ENCODE measurements at regions not wholly inside any gene's neighbourhood (a gene's known extent, or its start where the extent isn't known, plus 50 kb on each side); places are given as distances from the start of the nearest gene placed in this dataset.
"Not testable (repeated sequence)": the region's sequence is repeated elsewhere in the genome, so short reads cannot be mapped to it uniquely, and the experiment has no call there.

- TF ChIP-seq CTCF (IDR thresholded peaks at IDR 0.05) (no peak), POLR2A (IDR thresholded peaks at IDR 0.05) (no peak)
- Histone ChIP-seq H3K27me3 (no peaks in the 10 kb centered on the region), H3K4me1 (no peaks in the 10 kb centered on the region), H3K4me3 (no peak overlapping the region), H3K27ac (no peak overlapping the region), H3K9me3 (no peaks in the 10 kb centered on the region), H3K36me3 (no peaks in the 10 kb centered on the region)
- no peak for ATAC-seq
- WGBS, 4 donors, result 87 to 91% (median 89%) methylated on average over 6 of the region's 6 CpGs
- no peak for DNase-seq
- intact Hi-C loops (cut with DNase I), result no loop called here
These were observed 132.3 kb upstream of the TFPI start for GRCh38 chr2:187686416-187687024.

GRCh38 chr2:187687585-187687984, 133.3 kb upstream of the TFPI start:
- DNase-seq, result no peak
- no peaks in the 10 kb centered on the region for H3K36me3 ChIP-seq
- no peak overlapping the region for H3K27ac ChIP-seq
- H3K27me3 ChIP-seq, result no peaks in the 10 kb centered on the region
- intact Hi-C loops (cut with DNase I), result no loop called here
- TF ChIP-seq CTCF (IDR thresholded peaks at IDR 0.05) (no peak), POLR2A (IDR thresholded peaks at IDR 0.05) (no peak)
- ATAC-seq, result no peak
- no peaks in the 10 kb centered on the region for H3K4me1 ChIP-seq
- WGBS, 4 donors, result 69 to 73% (median 72%) methylated on average over 2 of the region's 2 CpGs
- H3K9me3 ChIP-seq, result no peaks in the 10 kb centered on the region
- H3K4me3 ChIP-seq, result no peak overlapping the region

- ATAC-seq (no peak), DNase-seq (no peak)
- no peak for TF ChIP-seq CTCF (IDR thresholded peaks at IDR 0.05)
- no peak for TF ChIP-seq POLR2A (IDR thresholded peaks at IDR 0.05)
- Histone ChIP-seq H3K36me3 (no peaks in the 10 kb centered on the region), H3K27ac (no peak overlapping the region), H3K4me1 (no peaks in the 10 kb centered on the region), H3K27me3 (no peaks in the 10 kb centered on the region), H3K4me3 (no peak overlapping the region), H3K9me3 (no peaks in the 10 kb centered on the region)
- intact Hi-C loops (cut with DNase I), result no loop called here
These were observed 135.1 kb upstream of the TFPI start for GRCh38 chr2:187689372-187689771.

- H3K36me3 ChIP-seq, result no peaks in the 10 kb centered on the region
- TF ChIP-seq POLR2A (IDR thresholded peaks at IDR 0.05) (no peak), CTCF (IDR thresholded peaks at IDR 0.05) (no peak)
- H3K4me1 ChIP-seq, result no peaks in the 10 kb centered on the region
- H3K9me3 ChIP-seq, result no peaks in the 10 kb centered on the region
- no peak overlapping the region for H3K27ac ChIP-seq
- intact Hi-C loops (cut with DNase I), result no loop called here
- DNase-seq (no peak), ATAC-seq (no peak)
- H3K4me3 ChIP-seq, result no peak overlapping the region
- no peaks in the 10 kb centered on the region for H3K27me3 ChIP-seq
- 84 to 89% (median 86%) methylated on average over 3 of the region's 3 CpGs for WGBS, 4 donors
These were observed 139.7 kb upstream of the TFPI start for GRCh38 chr2:187693923-187694322.

GRCh38 chr2:187696644-187697043, 142.4 kb upstream of the TFPI start:
- not testable (repeated sequence) for ATAC-seq
- WGBS, 4 donors, result 84 to 92% (median 86%) methylated on average over 7 of the region's 7 CpGs

More at GRCh38 chr2:187696644-187697043, 142.4 kb upstream of the TFPI start:
- H3K36me3 ChIP-seq; H3K9me3 ChIP-seq; H3K27me3 ChIP-seq; H3K27ac ChIP-seq; H3K4me1 ChIP-seq; DNase-seq; H3K4me3 ChIP-seq; intact Hi-C loops (cut with DNase I): not testable (repeated sequence)

Data from heart left ventricle (tissue), 16 donors.